GM10248 (cell line): ENCODE measurements at regions not wholly inside any gene's neighbourhood (a gene's known extent, or its start where the extent isn't known, plus 50 kb on each side); places are given as distances from the start of the nearest gene placed in this dataset.

Experiments
- CTCF ChIA-PET: fragments of 300-600 bp; sonication (Branson Sonifier 250); formaldehyde crosslinking; extraction: SDS; loops from one replicate; lab custom pipeline; 2021; ENCODE audit warnings: antibody characterized with exemption; lab: Yijun Ruan, JAX
- POLR2A ChIA-PET: fragments of 350-650 bp; sonication (Branson Sonifier 250); formaldehyde crosslinking; extraction: SDS; loops from one replicate; lab custom pipeline; 2020; ENCODE audit warnings: antibody characterized with exemption; lab: Yijun Ruan, JAX
- DNase-seq: peaks from one replicate; pipeline ENCODE4 v3.0.0; 2012; ENCODE audit errors: extremely low spot score
- CTCF ChIP-seq: IDR thresholded peaks from 2 replicates; pipeline ENCODE4 v1.5.1; 2012; ENCODE audit warnings: mild to moderate bottlenecking, low read depth; ENCODE audit errors: extremely low read depth, missing control alignments, control extremely low read depth

DNA sequence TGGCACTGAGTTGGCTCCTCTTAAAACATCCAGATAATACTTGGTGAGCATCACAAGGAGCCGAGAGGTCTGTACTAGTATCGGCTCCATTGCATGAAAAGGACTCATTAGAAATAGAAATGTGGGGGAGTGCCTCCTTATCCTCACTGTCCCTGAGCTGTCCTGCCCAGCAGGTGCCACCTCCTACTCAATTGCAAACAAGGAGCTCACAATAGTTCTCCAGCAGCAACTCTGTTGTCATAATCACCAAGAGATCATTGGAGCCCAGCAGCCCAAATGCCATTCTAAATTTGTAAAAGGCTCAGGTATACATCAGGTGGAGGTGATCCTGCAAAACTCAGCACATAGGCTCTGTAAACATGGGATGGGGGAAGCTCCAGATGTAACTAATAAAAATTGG, 99.1 kb downstream of the PLK2 start:
- ChIA-PET POLR2A (no interaction called here), CTCF (no interaction called here)
- no peak for DNase-seq
- TF ChIP-seq CTCF, result no peak

DNA sequence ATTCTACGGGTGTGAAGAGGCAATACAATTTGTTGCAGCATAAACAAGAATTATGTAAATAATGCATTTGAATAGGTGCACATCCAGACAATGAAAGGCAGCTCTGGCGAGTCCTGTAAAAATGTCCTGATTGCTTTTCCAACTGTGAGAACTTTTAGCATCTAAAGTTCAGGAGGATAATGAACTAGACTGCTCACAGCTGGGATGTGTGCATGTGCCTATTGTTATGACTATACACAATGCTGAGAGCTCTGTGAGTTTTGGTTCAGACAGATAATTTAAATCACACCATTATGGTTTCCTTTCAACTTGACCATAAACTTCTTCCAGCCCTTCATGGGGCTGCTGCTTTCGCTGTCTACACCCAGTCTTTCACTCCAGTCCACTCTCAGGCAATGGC, 99.9 kb downstream of the PLK2 start:
- DNase-seq, result no peak
- ChIA-PET POLR2A (no interaction called here), CTCF (no interaction called here)
- no peak for TF ChIP-seq CTCF

DNA sequence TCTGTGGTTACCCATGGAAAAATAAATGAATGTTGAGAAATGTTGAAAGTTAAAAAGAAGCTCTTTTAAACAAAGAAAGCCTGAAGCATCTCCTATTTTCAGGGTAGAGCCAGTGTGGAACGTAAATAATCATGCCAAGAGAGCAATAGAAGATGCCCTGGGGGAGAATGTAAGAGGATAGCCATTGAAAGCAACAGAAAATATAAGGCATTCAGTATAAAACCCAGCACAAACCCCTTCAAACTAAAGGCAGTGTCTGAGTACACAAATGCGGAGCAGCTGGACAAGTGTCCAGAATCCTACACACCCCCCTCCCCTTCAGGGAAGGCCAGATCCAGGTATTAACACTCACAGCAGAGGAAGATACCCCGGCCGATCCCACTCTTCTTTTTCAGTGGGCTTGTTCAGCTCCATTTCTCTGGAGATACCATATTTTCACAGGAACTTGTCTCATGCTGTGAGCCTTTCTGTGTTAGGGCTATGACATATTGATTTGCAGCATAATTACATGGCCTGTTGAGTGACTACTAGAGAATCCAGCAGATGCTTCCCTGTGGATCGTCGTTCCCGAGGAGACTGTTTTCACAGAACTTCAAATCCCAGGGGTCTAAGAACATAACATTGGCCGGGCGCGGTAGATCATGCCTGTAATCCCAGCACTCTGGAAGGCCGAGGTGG, 101.2 kb downstream of the PLK2 start:
- TF ChIP-seq CTCF, result no peak
- POLR2A ChIA-PET, result no interaction called here
- no peak for DNase-seq
- CTCF ChIA-PET, result no interaction called here

GRCh38 chr5:58357799-58358500, 101.9 kb downstream of the PLK2 start:
- TF ChIP-seq CTCF, result no peak
- CTCF ChIA-PET, result no interaction called here
- POLR2A ChIA-PET, result no interaction called here
- DNase-seq, result no peak

- ChIA-PET CTCF (no interaction called here), POLR2A (no interaction called here)
- TF ChIP-seq CTCF, result no peak
- DNase-seq, result no peak
Measured at GRCh38 chr5:58357121-58357520, 102.8 kb downstream of the PLK2 start.

DNA sequence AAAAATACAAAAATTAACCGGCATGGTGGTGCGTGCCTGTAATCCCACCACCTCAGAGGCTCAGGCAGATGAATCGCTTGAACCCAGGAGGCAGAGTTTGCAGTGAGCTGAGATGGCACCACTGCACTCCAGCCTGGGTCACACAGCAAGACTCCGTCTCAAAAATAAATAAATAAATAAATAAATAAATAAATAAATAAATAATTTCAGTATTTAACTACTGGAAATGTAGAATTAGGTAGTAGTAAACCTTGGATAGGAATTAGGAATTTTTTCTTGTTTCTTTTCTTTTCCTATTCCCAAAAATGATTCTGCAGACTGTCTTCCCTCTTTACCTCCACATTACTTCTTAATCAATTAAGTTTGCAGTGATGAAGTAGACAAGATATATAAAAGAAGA, 103.2 kb downstream of the PLK2 start:
- CTCF ChIA-PET, result no interaction called here
- DNase-seq, result no peak
- TF ChIP-seq CTCF, result no peak
- POLR2A ChIA-PET, result no interaction called here
